NCI-H226 (cell line): ENCODE measurements at regions not wholly inside any gene's neighbourhood (a gene's known extent, or its start where the extent isn't known, plus 50 kb on each side); places are given as distances from the start of the nearest gene placed in this dataset.
"Not testable (repeated sequence)": the region's sequence is repeated elsewhere in the genome, so short reads cannot be mapped to it uniquely, and the experiment has no call there.

Experiments used
- DNase-seq: peaks from one replicate; pipeline ENCODE4 v3.0.0-alpha.2; 2015

DNA sequence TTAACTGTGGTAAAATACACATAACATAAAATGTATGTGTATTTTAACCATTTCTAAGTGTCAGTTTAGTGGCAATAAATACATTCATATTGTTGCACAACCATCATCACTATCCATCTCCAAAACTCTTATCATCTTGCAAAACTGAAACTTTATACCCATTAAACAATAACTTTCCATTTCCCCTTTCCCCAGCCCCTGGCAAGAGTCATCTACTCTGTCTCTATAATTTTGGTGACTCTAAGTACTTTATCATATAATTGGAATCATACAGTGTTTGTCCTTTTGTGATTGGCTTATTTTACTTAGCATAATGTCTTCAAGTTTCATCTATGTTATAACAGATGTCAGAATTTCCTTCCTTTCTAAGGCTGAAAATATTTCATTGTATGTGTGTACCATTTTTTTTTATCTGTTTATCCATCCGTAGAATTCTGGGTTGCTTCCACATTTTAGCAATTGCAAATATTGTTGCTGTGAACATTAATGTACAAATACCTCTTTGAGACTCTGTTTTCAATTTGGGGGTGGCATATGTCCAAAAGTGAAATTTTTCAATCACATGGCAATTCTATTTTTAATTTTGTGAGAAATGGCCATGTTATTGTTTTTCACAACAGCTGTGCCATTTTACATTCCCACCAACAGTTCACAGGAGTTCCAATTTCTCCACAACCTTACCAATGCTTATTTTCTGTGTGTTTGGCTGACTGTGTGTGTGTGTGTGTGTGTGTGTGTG lies 153.9 kb upstream of the GORAB start:
- DNase-seq: no peak

DNA sequence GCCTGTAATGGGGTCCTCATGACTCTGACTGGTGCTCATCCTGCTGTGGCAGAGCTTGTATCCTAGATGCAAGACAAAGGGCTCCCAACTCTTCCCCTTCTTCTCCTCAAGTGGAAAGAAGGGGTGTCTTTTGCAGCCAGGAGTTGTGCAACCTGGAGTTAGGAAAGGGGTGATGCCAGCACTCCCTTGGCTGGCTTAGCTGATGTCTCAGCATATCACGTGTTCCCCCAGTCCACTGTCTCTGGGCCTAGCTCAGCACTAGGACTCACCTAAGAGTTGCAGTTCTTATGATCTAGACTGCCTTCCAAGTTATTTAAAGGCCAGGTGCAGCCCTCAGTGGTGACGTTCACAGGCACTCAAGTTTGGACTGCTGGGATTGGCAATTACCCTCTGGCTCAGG lies 146.2 kb upstream of the GORAB start:
- no peak for DNase-seq

DNA sequence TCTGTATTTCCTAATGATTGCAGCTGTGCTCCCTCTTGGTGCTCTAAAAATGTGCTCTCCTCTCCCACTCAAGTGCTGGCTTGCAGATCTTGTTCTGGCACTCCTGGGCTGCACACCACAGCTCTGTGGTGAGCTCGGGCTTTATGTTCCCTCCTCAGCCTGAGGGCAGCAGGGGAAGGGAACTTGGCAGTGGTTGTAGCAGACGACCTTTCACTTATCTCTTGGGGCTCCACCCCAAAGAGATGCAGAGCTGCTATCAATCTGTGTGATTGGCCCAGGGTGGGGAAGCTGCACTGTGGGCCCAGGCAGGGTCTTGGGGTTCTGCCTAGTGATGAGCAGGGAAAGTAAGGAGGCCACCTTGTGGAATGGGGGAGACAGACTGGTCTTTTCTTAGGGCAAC lies 143.5 kb upstream of the GORAB start:
- no peak for DNase-seq

DNA sequence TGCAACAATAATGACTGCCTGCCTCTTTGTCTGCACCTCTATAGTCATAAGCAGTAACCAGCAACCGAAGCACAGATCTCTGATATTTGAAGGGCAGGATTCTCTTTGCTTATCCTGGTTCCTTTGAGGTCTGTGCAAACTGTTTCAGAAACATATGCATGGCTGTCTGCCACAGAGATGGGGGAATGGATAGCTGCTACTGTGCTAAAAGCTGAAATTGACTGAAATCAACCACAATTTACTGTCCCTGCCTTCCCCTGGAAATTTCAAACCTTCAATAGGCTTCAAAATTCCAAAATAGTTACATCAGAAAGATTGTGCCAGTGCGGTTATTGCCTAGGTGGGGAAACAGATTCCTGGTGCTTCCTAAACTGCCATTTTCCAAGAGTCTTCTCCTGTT lies 136.8 kb upstream of the GORAB start:
- no peak for DNase-seq

DNA sequence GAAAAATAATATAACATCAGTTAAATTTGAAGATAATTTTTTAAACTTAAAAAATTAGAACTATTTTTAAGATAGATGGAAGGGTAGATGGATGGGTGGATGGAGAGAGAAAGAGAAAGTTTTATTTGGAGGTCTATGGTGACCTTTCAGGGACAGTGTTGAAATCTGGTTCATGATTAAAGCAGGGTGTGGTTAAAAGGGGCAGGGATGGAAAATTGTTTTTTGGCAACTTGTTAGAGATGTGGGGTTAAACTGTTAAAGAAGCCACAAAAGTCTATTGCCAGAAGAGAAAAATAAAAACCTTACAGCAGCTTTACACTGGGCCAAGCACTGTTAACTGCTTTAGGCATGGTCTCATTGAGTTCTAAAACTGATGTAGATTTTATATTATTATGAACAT lies 134.9 kb upstream of the GORAB start:
- no peak for DNase-seq

DNA sequence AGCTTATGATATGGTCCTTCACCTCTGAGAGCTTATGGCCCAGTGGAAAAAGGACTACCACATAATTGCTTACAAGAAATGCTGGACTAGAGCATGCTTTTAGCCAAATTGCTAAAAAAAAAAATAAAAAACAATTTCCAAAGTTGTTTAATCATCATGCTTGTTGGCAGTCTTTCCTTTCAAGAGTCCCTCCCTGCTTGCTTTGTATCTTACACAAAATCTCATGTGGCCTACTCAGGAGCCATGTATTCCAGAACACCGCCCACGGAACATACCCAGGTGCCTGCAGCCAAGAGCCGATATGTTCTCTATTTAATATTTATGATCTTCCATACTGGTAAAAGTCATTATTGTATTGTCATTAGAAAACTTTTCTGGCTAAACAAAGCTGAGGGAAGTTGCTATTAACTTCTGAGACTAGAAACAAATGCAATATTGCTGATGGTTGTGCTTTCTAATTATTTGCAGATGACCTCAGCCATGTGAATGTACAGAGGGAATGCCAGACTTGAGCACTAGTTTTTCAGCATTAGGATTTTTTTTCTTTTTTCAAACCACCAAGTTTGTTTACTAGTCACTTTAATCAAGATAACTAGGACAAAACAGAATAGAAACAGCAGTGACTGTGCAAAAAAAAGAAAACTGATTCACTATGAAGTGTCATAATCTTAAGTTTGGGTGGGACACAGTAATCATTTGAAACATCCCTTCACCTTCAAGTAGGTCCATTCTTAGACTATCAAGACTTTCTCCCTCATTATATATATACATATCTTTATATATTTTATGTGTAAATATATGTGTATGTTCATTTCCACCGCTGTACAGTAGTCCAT lies 129.3 kb upstream of the GORAB start:
- DNase-seq: no peak

DNA sequence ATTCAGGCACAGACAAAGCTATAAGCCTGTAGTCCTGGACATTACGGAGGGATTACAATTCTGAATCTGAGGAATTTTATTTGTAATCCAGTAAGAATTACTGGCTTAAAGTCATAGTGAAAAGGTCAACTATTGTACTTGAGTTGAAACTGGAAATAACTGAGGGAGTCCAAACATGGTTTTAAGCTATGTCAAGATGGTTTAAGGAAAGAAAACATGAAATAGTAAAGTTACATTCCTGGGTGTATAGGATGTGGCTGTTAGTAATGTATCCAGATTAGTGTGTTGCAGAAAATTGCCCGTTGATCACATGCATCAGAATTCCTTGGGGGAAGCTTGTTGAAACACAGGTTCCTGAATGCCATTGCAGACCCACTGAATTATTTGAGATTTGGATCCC lies 124.8 kb upstream of the GORAB start:
- no peak for DNase-seq

DNA sequence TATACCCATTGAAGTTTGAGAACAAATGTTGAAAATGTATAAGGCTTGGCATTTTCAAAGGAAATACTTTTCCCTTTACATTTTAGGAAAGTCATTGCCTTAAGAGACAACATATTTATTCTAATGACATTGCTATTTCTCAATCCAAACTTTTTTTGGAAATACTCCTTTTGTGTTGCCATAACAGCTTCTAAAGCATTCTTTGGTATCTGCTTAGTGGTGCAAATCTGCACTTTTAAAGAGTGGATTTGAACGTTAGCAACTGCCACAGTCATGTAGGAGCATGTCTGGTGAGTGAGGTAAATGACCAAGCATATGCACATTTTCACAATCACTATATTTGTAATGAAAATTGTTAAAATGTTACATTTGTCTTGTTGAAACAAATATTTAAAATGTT lies 124.4 kb upstream of the GORAB start:
- DNase-seq: no peak

DNA sequence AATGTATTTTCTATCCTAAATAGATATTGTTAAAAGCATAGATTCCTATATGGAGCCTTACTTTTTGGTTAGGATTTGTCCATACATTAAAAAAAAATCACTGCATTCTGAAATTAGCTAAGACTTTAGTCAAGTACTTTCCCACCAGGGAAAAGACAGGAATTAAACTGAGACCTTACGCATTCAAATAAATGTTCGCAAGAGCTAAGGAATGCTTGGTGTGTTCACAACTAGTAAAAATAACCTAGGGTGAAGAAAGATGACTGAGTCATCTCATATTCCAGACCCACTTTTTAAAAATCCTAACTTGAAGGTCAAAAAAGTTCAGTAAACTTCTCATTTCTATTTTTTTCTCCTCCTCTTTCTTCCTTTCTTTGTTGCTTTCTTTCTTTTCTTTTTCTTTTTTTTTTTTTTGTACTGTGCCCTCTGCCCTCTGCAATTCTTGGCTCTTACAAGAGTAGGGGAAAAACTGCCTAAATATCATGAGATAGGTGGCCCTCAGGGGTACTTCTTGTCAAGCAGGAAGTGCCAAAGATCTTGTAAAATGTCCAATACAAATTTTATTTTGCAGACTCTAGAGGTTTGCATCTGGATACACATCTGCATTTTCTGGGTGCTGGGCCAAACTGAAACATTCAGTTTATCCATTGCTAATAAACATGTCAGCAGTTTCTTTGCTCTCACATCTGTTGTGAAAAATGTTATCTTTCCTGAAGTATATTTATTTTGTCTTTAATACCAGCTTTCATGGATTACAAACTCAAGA lies 121.4 kb upstream of the GORAB start:
- DNase-seq: no peak

DNA sequence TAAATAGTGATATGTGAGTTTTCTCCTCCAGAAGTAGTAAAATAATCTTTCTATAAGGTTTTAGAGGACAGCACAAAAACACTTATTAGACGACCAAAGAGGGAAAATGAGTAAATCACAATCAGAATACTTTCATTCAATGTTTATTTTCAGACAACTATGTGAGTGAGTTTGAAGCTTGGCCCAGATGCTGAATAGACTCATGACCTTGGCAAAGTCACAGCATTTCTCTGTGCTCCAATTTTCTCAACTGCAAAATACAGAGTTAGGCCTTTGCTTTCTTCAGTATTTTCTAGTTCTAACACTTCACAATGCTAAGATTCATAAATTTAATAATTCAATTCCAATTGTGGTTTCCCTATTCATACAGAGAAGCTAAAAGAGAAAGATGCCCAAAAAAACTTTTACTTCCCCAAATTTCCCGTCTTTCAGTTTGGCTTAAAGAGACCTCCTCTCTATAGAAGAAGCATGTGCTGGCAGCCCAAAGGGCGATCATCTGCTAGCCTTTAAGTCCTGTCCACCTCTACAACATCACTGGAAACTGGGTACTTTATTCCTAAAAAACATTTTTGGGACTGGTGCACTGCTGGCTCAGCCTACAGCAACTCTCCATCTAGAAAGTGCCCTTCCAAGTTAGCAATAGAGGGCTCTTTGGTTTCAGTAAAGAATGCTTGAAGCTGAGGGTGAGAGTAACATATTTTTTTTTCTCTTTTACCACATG lies 116.8 kb upstream of the GORAB start:
- no peak for DNase-seq

DNA sequence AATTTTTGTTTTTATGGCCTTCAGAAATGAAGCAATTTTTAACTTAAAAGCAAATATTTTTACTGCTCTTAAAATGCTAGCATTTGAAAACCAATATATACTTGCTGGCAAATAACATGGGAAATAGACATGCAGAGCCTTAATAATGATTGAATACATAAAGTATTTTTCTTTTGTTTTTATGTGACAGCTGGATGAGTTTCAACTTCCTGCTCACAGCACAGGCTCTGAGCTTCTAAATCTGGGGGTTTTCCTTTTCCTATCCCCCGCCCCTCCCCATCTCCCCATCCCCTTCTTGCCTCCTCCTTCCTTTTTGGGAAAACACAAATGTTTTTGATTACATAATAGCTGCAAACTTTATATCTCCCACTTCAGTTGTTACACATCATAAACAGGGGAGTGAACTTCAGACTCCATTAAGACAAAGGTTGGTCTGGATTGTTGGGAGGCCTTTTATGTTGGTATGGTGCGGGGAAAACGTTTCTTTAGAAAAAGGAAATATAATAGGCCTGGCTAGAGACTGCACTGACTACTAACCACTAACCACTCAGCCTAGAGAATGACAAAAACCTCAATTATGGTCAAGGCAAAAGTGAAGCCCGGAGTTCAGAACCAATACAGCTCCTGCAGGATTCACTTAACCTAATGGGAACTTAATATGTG lies 116.1 kb upstream of the GORAB start:
- no peak for DNase-seq

DNA sequence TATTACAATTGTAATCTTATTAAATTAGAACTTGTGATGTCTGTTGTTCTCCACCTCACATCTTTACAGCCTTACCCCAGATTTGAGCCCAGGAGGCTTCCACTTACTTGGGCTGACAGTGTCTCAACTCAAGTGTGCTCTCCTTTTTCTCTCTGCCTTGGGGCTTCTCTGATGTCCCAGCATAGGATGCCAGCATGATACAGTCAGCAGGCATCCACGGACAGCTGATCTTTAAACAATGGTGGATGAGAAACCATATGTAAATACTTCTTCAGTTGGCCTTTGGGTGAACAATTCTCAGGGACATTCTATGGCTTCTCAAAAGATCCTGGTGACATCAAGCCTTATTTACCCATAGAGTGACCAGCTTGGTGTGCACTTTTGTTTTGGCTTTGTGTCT lies 107.6 kb upstream of the GORAB start:
- DNase-seq: no peak

DNA sequence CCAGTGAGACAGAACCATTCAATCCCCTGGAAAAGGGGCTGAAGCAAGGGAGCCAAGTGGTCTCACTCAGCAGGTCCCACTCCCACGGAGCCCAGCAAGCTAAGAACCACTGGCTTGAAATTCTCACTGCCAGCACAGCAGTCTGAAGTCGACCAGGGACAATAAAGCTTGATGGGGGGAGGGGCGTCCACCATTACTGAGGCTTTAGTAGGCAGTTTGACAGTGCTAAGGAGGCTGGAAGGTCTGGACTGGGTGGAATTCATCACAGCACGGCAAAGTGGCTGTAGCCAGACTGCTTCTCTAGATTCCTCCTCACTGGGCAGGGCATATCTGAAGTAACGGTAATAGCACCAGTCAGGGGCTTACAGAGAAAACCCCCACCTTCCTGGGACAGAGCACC lies 105.4 kb upstream of the GORAB start:
- DNase-seq: no peak

DNA sequence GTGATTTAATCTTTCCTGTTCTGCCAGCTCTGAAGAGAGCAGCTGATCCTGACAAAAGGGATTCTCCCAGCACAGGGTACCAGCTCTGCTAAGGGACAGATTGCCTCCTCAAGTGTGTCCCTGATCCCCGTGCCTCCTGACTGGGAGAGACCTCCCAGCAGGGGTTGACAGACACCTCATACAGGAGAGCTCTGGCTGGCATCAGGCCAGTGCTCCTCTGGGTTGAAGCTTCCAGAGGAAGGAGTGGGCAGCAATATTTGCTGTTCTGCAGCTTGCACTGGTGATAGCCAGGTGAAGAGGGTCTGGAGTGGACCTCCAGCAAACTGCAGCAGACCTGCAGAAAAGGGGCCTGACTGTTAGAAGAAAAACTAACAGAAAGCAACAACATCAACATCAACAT lies 105.0 kb upstream of the GORAB start:
- DNase-seq: not testable (repeated sequence)

DNA sequence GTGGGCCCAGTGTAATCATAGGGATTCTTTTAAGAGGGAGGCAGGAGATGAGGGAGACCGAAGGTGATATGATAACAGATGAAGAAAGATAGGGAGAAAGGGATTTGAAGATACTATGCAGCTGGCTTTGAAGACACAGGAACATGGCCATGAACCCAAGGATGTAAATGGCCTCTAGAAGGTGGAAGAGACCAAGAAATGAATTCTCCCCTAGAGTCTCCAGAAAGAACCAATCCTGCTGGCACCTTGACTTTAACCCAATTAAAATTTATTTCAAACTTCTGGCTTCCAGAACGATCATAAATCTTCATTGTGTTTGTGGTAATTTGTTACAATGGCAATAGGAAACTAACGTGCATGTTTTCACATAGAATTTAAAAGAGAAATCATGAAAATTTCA lies 95.0 kb upstream of the GORAB start:
- no peak for DNase-seq

DNA sequence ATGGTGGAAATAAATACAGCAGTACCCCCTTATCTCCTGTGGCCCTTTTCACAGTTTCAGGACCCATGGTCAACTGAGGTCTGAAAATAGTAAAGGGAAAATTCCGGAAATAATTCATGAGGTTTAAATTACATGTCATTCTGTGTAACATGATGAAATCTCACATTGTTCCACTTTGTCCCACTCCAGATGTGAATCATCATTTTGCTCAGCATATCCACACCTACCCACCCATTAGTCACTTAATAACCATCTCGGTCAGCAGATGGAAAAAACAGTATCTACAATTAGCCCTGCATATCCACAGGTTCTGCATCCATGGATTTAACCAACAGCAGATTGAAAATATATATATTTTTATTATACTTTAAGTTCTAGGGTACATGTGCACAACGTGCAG lies 86.9 kb upstream of the GORAB start:
- no peak for DNase-seq

DNA sequence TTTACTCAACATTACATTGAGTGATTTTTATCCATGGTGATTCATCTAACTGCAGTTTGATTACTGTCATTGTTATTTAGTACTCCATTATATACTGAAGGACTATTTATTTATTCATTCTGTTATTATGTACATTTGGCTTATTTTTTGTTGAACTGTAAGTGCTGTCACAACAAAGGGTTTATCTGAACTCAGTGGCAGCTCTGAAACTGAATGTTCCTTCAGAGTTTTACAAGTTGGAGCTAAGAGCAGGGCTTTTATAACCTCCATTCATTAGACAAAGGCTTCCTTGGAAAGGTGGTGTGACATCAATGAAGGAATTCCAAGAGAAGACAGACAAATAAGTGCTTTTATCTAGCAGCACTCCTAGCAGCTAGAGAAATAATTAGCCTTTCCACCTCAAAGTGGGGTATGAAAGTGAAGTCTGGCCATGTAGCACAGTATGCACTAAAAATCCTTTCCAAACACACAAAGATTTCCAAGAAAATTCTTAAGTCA lies 83.3 kb upstream of the GORAB start:
- no peak for DNase-seq

DNA sequence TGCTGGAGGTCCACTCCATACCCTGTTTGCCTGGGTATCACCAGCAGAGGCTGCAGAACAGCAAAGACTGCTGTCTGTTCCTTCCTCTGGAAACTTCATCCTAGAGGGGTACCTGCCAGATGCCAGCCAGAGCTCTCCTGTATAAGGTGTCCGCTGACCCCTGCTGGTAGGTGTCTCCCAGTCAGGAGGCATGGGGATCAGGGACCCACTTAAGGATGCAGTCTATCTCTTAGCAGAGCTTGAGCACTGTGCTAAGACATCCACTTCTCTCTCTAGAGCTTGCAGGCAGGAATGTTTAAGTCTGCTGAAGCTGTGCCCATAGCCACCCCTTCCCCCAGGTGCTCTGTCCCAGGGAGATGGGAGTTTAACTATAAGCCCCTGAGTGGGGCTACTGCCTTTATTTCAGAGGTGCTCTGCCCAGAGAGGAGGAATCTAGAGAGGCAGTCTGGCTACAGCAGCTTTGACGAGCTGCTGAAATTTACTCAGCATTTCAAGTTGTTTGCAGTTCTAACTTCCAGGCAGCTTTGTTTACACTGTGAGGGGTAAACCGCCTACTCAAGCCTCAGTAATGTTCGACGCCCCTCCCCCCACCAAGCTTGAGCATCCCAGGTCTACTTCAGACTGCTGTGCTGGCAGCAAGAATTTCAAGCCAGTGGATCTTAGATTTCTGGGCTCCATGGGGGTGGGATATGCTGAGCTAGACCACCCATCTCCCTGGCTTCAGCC lies 74.5 kb upstream of the GORAB start:
- DNase-seq: not testable (repeated sequence)

DNA sequence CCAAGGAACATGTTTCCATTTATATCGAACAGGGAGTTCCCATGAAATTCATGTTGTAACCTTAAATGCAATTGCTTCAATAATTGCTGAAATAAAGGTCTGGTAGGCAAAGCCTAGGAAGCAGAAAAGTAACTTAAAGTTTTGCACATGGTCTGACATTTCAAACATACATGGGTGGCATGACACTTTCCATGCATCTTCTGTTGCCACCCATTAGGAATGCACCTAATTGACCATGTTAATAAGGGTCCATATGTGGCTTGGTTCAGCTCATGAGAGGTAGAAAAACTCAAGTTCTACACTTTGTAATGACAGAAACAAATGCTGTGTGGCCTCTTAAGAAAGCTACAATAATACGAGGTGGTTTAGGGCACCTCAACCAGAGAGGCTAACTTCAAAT lies 72.0 kb upstream of the GORAB start:
- DNase-seq: no peak

DNA sequence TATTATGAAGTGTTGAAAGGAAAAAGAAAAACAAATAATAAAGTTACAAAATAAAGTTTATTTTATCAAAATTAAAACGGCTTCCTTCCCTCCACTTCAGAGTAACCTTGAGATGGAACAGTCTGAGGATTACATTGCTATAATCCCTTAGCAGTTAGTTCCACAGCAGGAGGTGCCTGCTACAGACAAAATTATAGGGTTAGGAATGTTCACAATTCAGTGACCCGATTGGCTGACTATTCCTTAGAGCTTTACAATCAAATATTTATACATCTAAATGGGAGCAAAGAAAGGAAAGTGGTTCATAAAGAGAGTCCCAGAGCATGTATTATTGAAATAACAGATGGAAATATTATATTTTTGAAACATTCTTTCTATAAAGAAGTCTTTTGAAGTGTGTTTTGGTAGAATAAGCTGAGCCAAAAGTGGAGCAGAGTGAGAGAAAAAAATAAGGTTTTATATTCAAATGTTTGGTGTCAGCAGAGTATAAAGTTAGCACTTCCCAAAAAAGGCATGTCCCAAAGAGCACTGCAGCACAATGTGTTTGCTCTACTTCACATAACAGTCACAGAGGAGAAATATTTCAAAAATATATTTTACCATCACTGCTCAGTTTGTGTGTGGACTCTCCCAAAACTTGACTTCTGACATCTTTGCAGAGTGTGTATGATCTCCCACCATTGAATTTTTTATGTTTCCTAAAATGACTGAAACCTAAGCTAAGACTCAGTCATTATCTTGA lies 71.4 kb upstream of the GORAB start:
- no peak for DNase-seq

DNA sequence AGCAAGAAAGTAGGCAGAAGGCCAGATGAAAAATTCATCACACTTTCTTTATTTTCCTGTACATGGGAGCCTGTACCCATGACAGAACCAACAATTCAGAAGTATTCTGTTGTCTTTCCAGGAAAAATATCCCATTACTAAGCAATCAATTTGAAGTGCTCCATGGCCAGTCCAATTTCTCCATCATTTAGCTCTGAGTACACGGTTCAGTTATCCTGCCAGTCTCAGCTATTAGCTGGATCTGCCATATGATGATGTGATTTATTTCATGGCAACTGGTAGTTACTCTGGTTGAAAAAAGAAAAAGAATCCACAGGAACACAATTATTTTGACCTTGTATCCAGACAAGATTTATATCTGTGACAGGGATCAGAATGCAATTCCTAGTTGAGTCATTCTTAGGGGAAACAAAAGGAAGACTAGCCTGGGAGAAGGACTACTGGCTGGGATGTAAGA lies 70.6 kb upstream of the GORAB start:
- DNase-seq: no peak
